Ureter (tissue), 1 donor: ENCODE measurements at regions not wholly inside any gene's neighbourhood (a gene's known extent, or its start where the extent isn't known, plus 50 kb on each side); places are given as distances from the start of the nearest gene placed in this dataset.
"Not testable (repeated sequence)": the region's sequence is repeated elsewhere in the genome, so short reads cannot be mapped to it uniquely, and the experiment has no call there.

Source experiments
- DNase-seq: peaks from one replicate; pipeline ENCODE4 v3.0.0-alpha.2; 2020; ENCODE audit warnings: low spot score
- donor health status: DM: yes; HTN: yes; CAD: no.

DNA sequence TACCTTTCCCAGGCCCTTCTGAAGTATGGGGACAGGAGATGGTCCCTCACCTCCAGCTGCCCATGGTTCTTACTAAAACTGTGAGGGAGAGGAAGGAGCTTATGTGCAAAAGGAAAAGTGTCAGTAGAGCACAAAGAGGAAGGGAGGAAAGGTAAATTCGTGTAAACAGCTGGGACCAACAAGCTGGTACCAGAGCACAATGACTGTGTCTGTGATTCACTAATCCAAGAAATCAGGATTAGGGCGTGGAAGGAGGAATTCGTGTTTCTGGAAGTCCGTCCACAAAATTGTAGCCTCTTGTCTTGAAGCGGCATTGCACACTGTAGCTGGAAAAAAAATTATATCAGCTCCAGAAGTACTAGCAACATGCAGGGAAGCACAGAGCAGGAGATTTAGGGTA is 129.0 kb upstream of the RREB1 start:
- DNase-seq, result no peak

DNA sequence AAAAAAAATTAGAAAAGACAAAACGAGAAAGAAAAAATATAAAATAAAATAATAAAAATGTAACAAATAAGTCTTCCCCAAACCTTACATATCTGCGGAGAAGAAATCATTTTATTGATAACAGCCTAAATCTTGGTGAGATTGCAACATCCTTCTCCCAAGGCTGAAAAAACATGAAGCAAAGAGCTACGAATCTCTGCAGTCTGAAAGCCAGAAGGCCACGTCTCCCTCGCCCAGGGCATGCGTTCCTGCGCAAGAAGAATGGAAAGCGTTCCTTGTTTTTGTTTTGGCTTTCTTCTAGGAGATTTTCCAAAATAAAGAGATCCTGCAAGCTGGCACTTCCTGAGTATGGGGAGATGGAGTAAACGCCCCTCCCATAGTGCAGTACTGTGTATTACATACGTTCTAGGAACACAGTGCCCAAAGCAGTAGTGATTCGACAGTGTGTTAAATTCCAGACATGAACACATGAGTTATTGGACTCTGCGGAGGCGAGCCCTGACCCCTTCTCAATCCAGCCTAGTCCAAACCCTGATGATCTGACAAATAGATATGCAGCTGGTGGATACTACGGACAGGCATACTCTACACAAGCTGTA is 126.7 kb upstream of the RREB1 start:
- no peak for DNase-seq

DNA sequence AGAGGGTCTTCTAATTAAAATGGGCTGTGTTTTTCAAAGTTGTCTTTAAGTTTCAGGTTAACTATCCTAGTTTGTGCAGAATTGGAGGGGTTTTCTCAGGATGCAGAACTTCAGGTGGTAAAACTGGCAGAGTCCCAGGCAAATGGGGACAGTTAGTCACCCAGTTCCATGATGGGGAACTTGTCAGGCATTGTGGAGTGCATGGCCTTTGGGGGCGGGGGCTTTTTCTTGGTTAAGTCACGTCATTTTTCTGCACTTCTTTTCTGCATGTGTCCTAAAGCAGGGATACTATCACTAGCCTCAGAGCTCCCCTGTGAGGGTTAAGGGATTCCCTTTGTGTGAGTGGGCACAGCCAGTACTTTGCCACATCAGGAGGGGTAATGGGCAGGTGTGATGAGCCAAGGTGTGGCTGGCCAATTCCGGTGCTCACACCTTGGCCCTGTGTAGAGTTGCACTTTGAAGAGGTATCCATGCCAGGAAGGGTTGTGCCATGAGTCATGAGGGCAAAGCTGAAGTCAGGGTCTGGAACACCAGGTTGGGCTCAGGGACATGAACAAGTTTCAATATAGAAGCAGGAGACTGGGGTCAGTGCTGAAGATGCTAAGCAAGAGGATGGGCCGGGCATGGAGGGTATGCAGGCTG is 126.0 kb upstream of the RREB1 start:
- DNase-seq, result no peak

DNA sequence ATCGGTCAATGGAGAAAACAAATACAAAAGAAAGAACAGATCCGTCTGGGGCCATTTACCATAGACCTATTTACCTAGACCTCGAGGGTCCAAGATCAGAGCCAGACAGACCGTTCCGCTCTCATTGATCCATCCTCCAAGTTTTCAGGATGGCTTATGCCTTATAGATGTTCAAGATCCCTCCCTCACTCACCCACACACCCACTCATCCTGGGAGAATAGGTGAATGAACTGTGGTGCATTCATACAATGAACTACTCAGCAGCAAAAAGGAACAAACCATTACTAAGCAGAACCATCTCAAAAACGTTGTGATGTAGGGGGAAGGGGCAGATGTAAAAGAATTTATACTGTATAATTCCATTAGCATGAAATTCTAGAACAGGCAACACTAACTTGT is 125.1 kb upstream of the RREB1 start:
- DNase-seq, result no peak

DNA sequence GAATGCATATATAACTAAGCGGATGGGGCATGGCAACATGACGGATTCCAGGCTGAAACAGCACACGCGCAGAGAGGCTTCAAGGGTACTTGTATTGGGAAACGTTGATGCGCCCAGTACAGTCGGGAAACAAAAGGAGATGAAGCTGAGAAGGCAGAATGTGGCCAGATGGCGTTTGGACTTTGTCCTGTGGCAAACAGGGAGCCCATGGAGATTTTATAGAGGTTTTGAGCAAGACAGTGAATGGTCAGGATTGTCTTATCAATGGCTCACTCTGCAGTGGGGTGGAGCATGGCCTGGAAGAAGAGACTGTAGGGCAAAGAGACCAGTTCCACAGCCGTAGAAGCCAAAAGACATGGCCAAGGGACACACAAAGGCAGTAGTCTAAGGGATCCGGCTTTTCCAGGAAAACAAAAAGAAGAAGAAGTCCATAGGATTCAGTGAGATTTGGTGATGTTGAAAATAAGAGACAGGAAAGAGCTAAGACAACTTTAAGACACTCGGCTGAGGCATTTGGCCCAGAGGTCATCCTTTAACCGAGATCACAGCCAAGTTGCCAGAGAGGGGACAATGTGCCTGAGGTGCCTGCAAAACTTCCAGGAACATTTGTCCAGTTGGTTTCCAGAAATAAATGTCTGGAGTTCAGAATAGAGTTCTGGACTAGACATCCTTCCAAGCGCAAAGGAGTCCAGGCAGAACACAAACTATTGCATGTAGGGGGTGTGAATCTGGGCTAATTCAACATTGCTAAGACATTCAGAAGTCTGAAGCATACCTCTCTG is 123.0 kb upstream of the RREB1 start:
- DNase-seq, result no peak

DNA sequence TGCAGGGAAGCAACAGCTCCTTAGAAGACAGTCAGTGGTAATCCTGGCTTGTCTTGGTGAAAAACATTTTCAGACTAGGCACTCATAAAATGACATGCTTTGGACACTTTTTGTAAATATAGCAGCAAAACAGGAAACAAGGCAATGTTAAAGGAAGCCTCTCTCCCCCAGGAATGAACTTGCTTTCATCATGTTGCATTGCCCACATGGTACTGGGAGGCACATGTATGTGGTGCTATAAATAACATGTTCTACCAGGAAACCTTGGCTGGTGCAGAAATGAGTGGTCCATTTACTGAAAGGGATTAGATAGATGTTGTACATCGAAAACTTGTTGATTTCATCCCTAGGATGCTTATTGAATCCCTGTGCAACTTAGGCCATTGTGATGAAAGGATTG is 121.4 kb upstream of the RREB1 start:
- no peak for DNase-seq

DNA sequence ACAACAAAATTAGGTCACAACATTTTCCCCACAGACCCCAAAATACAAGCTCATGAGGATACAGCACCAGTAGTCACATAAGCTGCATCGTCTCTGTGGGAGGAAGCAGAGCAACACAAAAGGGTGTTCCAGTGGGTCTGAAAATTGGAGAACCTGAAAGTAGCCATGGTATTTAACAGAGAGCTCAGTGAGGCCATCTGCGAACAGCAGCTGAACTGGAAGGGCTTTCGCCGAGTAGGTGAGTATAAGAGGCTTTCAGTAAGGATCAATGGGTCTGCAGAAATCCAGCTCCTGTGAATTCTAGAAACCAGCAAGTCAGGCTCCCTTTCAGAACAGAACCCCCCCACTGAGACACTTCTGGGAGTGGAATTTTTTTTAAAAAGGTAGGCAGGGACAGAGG is 120.0 kb upstream of the RREB1 start:
- no peak for DNase-seq

DNA sequence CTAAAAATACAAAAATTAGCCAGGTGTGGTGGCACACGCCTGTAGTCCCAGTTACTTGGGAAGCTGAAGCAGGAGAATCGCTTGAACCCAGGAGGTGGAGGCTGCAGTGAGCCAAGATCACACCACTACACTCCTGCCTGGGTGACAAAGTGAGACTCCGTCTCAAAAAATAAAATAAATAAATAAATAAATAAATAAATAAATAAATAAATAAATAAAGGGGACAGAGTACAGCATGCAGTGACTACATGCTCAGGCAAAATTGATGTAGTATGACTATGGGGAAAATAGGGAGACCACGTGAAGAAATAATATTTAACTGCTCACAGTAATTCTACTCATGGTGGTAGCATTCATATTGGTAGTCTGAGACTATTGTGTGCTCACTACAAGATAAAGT is 117.7 kb upstream of the RREB1 start:
- DNase-seq, result not testable (repeated sequence)

DNA sequence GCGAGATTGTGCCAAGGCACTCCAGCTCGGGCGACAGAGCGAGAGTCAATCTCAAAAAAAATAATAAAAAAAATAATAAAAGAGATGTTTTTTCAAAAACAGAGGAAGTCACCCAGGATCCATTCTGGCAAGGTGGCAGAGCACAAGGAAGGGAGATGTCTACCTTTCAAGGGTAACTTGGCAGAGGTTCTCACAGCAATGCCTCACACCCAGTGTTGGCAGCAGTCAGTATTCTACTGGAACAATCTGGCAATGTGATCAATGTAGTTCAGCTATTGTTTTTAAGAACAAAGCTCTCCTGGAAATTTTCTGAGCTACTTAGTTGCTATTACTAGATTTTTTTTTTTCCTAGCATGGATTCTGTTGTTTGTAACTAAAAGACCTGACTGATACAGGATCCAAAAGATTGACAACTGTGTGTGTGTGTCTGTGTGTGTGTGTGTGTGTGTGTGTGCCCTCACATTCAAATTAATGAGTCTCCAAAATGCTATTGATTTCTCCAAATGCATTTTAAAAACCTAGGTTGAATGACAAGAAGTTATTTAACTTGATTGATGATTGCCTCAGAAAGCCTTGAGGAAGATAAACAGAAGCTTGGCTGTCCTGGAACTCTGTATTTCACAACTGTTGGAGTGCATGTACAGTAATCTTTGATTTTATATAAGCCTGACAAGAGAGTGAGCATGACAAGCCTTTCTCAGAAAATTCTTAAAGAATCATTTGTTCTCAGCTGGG is 114.1 kb upstream of the RREB1 start:
- no peak for DNase-seq

DNA sequence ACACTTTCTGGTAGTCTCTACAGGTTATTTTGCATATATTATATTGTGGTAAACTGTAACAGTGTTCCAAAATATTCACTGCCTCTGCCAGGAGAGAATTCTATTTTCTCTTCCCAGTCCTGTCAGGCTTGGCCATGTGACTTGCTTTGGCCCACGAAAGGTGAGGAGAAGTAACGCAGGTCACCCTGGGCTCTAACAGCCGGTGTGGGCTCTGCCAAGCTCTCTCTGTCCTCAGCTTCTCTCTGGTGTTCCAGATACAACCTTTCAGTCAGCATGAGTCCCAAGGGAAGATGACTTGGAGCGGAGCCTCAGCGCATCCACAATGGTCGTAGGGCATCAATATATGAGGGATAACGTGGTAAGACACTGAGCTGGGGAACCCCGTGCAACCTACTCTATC is 113.0 kb upstream of the RREB1 start:
- no peak for DNase-seq

DNA sequence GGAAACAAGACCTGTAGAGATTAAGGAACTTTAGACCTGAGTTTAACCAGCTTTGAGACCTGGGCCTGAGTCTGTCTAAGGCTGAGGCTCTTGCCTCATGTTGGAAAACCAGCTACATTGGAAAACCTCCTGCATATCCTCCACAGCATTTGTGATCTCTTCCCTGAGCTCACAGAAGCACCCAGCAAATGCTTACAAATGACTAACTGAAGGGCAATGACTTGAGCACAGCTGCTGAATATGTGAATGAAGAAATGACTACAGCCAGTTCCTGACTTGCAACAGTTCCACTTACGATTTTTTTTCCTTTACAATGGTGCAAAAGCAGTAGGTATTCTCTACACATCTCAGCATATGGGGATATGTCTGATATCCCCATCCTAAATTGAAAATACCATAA is 112.4 kb upstream of the RREB1 start:
- DNase-seq, result no peak

DNA sequence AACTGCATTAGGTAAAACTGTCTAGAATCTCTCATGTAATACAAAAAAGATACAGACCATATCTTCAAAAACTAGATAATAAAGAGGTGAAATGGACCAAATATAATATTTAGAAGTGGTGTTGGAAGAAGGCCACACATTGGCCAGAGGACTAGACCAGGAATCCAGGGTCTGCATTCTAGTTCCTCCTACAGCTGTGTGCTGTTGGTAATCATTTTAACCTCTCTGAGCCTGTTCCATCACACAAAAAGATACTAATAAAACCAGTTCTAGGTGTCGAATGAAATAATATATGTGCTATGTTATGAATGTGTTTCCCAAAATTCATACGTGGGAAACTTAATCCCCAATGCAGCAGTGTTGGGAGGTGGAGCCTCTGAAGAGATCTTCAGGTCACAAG is 111.6 kb upstream of the RREB1 start:
- no peak for DNase-seq

DNA sequence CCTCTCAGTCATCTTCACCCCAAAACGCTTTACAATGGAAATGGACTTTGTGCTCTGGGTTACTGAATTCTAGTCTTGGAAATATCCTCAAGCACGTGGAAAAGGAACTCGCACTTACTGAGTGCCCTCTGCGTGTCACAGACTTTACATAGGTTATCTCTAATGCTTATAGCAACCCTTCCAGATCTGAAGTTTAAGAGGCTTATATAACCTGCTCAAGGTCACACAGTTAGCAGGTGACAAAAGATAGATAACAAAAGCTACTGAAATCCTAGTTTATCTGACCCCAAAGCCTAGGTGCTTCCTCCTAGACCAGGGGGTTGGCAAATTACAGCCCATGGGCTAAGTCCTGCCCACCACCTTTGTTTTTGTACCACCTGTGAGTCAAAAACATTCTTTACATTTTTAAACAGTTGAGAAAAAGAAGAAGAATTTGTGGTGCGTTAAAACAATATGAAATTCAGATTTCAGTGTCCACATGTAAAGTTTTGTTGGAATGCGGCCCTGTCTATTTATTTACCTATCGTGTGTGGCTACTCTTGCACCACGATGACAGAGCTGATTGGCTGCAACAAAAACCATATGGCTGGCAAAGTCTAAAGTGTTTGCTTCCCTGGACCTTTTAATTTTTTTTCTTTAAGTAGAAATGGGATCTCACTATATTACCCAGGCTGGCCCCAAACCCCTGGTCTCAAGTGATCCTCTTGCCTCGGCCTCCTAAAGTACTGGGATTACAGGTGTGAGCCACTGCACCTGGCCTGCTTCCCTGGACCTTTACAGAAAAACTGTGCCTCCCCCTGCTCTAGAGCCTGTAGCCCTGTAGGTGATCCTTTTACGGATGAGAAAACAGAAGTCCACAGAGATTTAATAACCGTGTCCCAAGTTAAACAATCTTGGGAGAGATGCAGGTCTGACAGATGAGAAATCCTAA is 110.2 kb upstream of the RREB1 start:
- no peak for DNase-seq

DNA sequence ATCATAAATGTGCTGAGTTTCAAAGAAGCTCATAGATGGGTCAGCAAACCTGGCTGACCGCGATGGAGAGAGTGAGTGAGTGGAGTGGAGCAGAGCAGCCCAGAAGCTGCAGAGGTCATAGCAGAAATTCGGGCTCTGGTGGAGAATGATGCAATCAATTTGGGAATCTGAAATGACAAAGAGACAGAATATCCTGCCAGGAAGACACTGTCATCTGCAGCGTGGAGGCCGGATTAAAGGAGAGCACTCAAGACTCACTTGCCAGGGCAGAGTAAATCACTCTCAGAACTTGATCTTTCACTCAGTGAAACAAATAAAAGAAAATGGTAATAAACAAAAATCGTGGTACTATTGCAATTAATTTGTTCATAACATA is 109.6 kb upstream of the RREB1 start:
- no peak for DNase-seq

DNA sequence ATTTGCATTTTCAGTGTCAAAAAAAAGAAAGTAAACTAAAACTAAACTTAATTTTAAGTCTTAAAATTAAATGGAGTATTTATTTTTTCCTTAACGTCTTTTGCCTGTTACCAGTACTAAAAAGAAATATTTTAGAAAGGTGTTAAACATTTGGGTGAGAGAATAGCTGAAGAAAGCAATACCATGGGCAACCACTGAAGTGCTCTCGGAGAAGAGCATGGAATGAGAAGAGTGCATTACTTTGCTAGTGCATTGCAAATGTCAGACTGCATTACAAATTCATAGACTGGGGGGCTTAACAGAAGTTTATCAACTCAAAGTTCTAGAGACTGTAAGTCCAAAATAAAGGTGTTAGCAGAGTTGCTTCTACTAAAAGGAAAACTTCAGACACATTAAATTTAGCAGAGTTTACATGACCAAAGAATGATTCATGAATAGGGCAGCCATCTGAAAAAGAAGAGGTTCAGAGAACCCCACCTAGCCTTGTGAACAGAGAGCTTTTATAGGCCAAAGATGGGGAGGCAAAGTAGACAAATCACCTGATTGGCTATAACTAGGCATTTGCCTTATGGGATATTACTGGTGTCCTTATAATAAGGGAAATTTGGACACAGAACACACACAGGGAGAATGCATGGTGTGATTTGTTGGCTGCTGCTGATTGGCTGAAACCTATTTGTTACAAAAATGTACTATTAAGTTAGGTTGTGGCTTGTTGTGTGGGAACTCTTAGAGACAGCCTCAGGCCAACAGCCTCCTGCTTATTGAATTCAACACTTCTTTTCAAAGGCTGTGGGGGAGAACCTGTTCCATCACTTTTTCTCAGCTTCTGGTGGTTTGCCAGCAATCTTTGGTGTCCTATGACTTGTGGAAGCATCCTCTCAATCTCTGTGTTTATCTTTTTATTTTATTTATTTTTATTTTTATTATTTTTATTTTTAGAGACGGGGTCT is 106.7 kb upstream of the RREB1 start:
- no peak for DNase-seq

DNA sequence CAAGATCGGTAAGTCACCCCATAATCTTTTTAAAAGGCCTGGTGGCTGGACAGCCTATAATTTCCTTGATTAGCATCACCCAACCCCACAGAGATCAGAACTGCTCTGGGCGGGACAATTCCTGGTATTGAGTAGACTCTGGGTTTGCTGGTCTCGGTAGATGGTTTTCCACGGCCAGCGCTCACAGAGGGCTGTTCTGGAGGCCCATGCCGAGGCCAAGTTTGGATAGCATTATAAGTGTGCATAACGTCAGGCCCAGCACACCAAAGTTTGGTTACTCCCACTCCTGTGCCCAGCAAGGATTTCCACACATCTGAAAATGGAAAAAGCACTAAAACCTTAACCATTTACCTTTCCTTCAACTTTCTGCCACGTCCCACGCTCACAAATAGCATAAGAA is 104.7 kb upstream of the RREB1 start:
- no peak for DNase-seq

DNA sequence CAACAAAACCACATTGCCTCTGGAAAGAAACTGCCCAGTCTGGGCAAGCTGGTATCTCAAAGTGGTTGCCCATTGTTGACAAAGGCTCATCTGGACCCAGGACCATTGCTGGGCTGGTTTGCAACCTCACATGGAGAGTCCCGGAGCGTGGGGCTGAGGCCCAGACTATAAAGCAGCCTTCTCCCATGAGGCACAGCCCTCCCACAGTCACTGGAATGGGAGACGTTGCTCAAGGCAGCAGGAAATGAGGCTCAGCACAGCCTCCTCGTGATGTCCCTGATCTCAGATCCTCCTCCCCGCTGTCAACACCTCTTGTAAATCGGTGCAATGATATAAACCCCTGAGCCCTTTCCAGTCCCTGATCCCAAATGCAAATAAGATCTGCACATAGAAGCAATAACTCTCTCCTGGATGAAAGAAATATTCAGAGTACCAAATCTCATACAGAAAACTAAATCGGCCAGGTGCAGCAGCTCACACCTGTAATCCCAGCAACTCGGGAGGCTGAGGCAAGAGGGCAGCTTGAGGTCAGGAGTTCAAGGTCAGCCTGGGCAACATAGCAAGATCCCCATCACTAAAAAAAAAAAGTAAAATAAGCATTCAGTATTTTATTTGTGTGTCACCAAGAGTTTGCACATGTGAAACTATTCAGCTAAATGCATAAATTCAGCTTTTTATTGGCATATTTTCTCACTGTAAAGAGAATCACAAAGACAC is 103.0 kb upstream of the RREB1 start:
- no peak for DNase-seq

DNA sequence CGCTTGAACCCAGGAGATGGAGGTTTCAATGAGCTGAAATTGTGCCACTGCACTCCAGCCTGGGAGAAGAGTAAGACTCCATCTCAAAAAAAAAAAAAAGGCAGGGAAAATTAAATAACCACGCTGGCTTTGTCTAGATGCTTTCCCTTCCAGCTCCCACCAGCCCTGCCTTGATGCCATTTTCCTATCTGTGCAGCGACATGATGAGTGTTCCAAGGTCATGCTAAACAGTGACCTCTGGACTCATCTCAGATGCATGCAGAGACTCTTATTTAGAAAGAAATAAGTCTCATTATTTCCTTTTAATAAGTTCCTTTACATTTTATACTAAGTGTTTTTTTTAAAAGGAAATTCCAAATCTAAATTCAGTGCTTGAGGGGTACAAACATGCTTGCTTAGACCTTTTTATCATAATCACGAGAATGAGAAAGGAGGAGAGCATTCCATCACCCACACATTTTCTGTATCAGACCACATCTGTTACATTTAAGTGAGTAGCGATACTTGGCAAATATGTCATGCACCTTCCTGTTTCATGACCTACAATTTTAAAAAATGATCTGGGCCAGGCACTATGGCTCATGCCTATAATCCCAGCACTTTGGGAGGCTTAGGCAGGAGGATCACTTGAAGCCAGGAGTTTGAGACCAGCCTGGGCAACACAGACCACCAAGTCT is 101.1 kb upstream of the RREB1 start:
- no peak for DNase-seq

DNA sequence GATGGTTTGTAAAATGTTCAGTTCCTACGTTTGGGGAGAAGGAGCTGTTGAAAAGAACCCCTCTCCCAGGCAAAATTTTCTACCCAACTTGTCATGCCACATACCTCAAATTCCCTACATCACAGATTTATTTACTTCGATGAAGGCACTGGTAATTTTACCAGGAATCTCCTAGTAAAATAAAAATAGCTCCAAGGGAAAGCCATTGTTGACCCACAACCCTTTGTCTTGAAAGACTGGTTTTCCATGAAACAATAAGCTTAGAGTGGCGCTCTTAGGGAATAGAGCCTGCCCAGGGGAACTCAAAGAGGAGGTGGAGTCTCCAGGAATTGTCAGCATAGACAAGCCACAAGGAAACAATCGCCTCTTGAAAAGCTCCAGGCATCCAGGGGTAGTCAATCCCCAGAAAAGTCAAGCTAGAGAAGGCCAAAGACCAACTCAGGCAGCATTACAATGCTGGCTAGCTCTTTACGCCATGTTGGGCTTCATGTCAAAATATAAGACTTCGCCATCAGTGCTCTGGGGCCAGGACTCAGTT is 99.2 kb upstream of the RREB1 start:
- no peak for DNase-seq
